MM.1S (cell line): ENCODE measurements at regions not wholly inside any gene's neighbourhood (a gene's known extent, or its start where the extent isn't known, plus 50 kb on each side); places are given as distances from the start of the nearest gene placed in this dataset.

Experiments
- CTCF ChIP-seq: fragments of 300-600 bp; sonication (generic); IDR thresholded peaks from 2 replicates; pipeline ENCODE4 v1.5.1; 2016; ENCODE audit warnings: antibody characterized with exemption, low read length, mixed read lengths
- EZH2 ChIP-seq: fragments of 300-600 bp; sonication (generic); optimal IDR thresholded peaks from 2 replicates; pipeline ENCODE3; 2017; ENCODE audit warnings: low read depth, mild to moderate bottlenecking, antibody characterized with exemption, low read length, mixed read lengths
- EZH2phosphoT487 ChIP-seq: fragments of 300-600 bp; sonication (generic); IDR thresholded peaks from 2 replicates; pipeline ENCODE4 v1.6.1; 2018; ENCODE audit warnings: antibody characterized with exemption, low read length

- TF ChIP-seq CTCF (no peak), EZH2phosphoT487 (no peak), EZH2 (no peak)
These were observed 304.8 kb downstream of the RND3 start for GRCh38 chr2:150182566-150183235.
